OCI-LY7 (cell line): ENCODE measurements at regions not wholly inside any gene's neighbourhood (a gene's known extent, or its start where the extent isn't known, plus 50 kb on each side); places are given as distances from the start of the nearest gene placed in this dataset.
"Not testable (repeated sequence)": the region's sequence is repeated elsewhere in the genome, so short reads cannot be mapped to it uniquely, and the experiment has no call there.

ENCODE experiments used
- CTCF ChIP-seq: fragments of 200-600 bp; sonication (generic); conservative IDR thresholded peaks from 2 replicates; pipeline ENCODE4 v1.5.1; 2014; ENCODE audit warnings: mild to moderate bottlenecking, antibody characterized with exemption, low read length, moderate library complexity, mixed read lengths
- EZH2phosphoT487 ChIP-seq: fragments of 200-600 bp; sonication (generic); IDR thresholded peaks from 2 replicates; pipeline ENCODE4 v1.6.1; 2018; ENCODE audit warnings: low read depth, borderline replicate concordance, mild to moderate bottlenecking, mixed run types, antibody characterized with exemption, low read length, moderate library complexity, mixed read lengths

GRCh38 chr3:145111141-145111540 is 1049.8 kb downstream of the PLOD2 start:
- TF ChIP-seq CTCF, EZH2phosphoT487: not testable (repeated sequence)
